Type B pancreatic cell (in vitro differentiated cells): ENCODE measurements at regions not wholly inside any gene's neighbourhood (a gene's known extent, or its start where the extent isn't known, plus 50 kb on each side); places are given as distances from the start of the nearest gene placed in this dataset.

Experiments
- DNase-seq: peaks from one replicate; pipeline ENCODE4 v3.0.0; 2021; ENCODE audit warnings: mixed read lengths; ENCODE audit not compliant: unreplicated experiment; ENCODE audit errors: extremely low spot score
- H3K27ac Mint-ChIP-seq: 2 replicates; pipeline ENCODE4 v1.8.0; 2021; ENCODE audit warnings: mild to moderate bottlenecking, mixed read lengths
- H3K27me3 Mint-ChIP-seq: 2 replicates; pipeline ENCODE4 v1.8.0; 2021; ENCODE audit warnings: mixed read lengths
- H3K36me3 Mint-ChIP-seq: 2 replicates; pipeline ENCODE4 v1.8.0; 2021; ENCODE audit warnings: mixed read lengths
- H3K4me1 Mint-ChIP-seq: one replicate; pipeline ENCODE4 v1.8.0; 2021; ENCODE audit warnings: mixed read lengths; ENCODE audit not compliant: unreplicated experiment
- H3K4me3 Mint-ChIP-seq: 2 replicates; pipeline ENCODE4 v1.8.0; 2021; ENCODE audit warnings: mild to moderate bottlenecking, mixed read lengths
- H3K9me3 Mint-ChIP-seq: 2 replicates; pipeline ENCODE4 v1.8.0; 2021; ENCODE audit warnings: mixed read lengths
- CTCF ChIP-seq: fragments of 200-600 bp; sonication (generic); conservative IDR thresholded peaks from 2 replicates; pipeline ENCODE4 v1.5.0; 2021; ENCODE audit warnings: antibody characterized with exemption, mild to moderate bottlenecking

- TF ChIP-seq CTCF: peak; percentile 95
- H3K27ac Mint-ChIP-seq: no peak overlapping the region
- peak overlapping the region; percentile 58 for H3K4me3 Mint-ChIP-seq
- peaks cover 36% of the 10 kb centered on the region for H3K27me3 Mint-ChIP-seq
- no peaks in the 10 kb centered on the region for H3K36me3 Mint-ChIP-seq
- DNase-seq: peak; percentile 79
- no peaks in the 10 kb centered on the region for H3K9me3 Mint-ChIP-seq
- H3K4me1 Mint-ChIP-seq: peaks cover 19% of the 10 kb centered on the region
These were observed 423.8 kb upstream of the MEX3C start for GRCh38 chr18:51621113-51621863.

- peaks cover 19% of the 10 kb centered on the region for H3K4me1 Mint-ChIP-seq
- no peak for DNase-seq
- no peak for TF ChIP-seq CTCF
- H3K4me3 Mint-ChIP-seq: peak overlapping the region; percentile 58
- no peaks in the 10 kb centered on the region for H3K9me3 Mint-ChIP-seq
- no peak overlapping the region for H3K27ac Mint-ChIP-seq
- H3K27me3 Mint-ChIP-seq: peaks cover 36% of the 10 kb centered on the region
- H3K36me3 Mint-ChIP-seq: no peaks in the 10 kb centered on the region
These were observed 424.3 kb upstream of the MEX3C start for GRCh38 chr18:51621864-51622160.

- Mint-ChIP-seq H3K36me3 (no peaks in the 10 kb centered on the region), H3K4me3 (no peak overlapping the region), H3K9me3 (no peaks in the 10 kb centered on the region), H3K27ac (no peak overlapping the region), H3K27me3 (peaks cover 39% of the 10 kb centered on the region), H3K4me1 (peaks cover 19% of the 10 kb centered on the region)
- TF ChIP-seq CTCF: no peak
- DNase-seq: no peak
These were observed 425.2 kb upstream of the MEX3C start for GRCh38 chr18:51622702-51623101.

GRCh38 chr18:51623653-51624052 is 426.2 kb upstream of the MEX3C start:
- peaks cover 40% of the 10 kb centered on the region for H3K27me3 Mint-ChIP-seq
- H3K4me1 Mint-ChIP-seq: peaks cover 19% of the 10 kb centered on the region
- DNase-seq: no peak
- H3K27ac Mint-ChIP-seq: no peak overlapping the region
- no peak for TF ChIP-seq CTCF
- H3K36me3 Mint-ChIP-seq: no peaks in the 10 kb centered on the region
- H3K9me3 Mint-ChIP-seq: no peaks in the 10 kb centered on the region
- H3K4me3 Mint-ChIP-seq: no peak overlapping the region

GRCh38 chr18:51630706-51631105 is 433.2 kb upstream of the MEX3C start:
- Mint-ChIP-seq H3K9me3 (peaks cover 3% of the 10 kb centered on the region), H3K4me1 (no peaks in the 10 kb centered on the region), H3K4me3 (no peak overlapping the region), H3K27ac (no peak overlapping the region), H3K27me3 (peaks cover 5% of the 10 kb centered on the region), H3K36me3 (no peaks in the 10 kb centered on the region)
- DNase-seq: no peak
- no peak for TF ChIP-seq CTCF

- no peak for TF ChIP-seq CTCF
- no peak overlapping the region for H3K4me3 Mint-ChIP-seq
- H3K9me3 Mint-ChIP-seq: peaks cover 12% of the 10 kb centered on the region
- H3K27ac Mint-ChIP-seq: no peak overlapping the region
- H3K27me3 Mint-ChIP-seq: no peaks in the 10 kb centered on the region
- no peaks in the 10 kb centered on the region for H3K36me3 Mint-ChIP-seq
- DNase-seq: no peak
- no peaks in the 10 kb centered on the region for H3K4me1 Mint-ChIP-seq
These were observed 440.4 kb upstream of the MEX3C start for GRCh38 chr18:51637881-51638280.
